ENCODE measurements at regions not wholly inside any gene's neighbourhood (a gene's known extent, or its start where the extent isn't known, plus 50 kb on each side); places are given as distances from the start of the nearest gene placed in this dataset.
A peak's percentile ranks its signal among the peaks of the same experiment; 100 is the strongest.

GRCh38 chr4:129350834-129351721 is 255.1 kb downstream of the C4orf33 start:
- peak; percentile 5 for DNase-seq

GRCh38 chr4:129352480-129352879 is 256.5 kb downstream of the C4orf33 start:
- no peak for DNase-seq

GRCh38 chr4:129353490-129353889 is 257.5 kb downstream of the C4orf33 start:
- no peak for DNase-seq

GRCh38 chr4:129355031-129355430 is 259.1 kb downstream of the C4orf33 start:
- peak; percentile 33 for DNase-seq

- peak; percentile 62 for DNase-seq
Observed at GRCh38 chr4:129355516-129355915, 259.6 kb downstream of the C4orf33 start.

GRCh38 chr4:129358571-129358970 is 262.6 kb downstream of the C4orf33 start:
- peak; percentile 67 for DNase-seq

GRCh38 chr4:129359461-129359860 is 263.5 kb downstream of the C4orf33 start:
- DNase-seq = no peak

- peak; percentile 72 for DNase-seq
Observed at GRCh38 chr4:129362691-129363274, 266.8 kb downstream of the C4orf33 start.

GRCh38 chr4:129364747-129365452 is 268.9 kb downstream of the C4orf33 start:
- DNase-seq = no peak

GRCh38 chr4:129369361-129370010 is 273.5 kb downstream of the C4orf33 start:
- DNase-seq = no peak

GRCh38 chr4:129371065-129371464 is 275.1 kb downstream of the C4orf33 start:
- no peak for DNase-seq

- DNase-seq = peak; percentile 41
Observed at GRCh38 chr4:129371926-129372325, 276.0 kb downstream of the C4orf33 start.

- peak; percentile 40 for DNase-seq
Observed at GRCh38 chr4:129377131-129377845, 281.3 kb downstream of the C4orf33 start.

- DNase-seq = no peak
Observed at GRCh38 chr4:129378364-129378763, 282.4 kb downstream of the C4orf33 start.

- DNase-seq = no peak
Observed at GRCh38 chr4:129379429-129379828, 283.5 kb downstream of the C4orf33 start.

GRCh38 chr4:129384974-129385373 is 289.0 kb downstream of the C4orf33 start:
- no peak for DNase-seq

GRCh38 chr4:129387666-129388065 is 291.7 kb downstream of the C4orf33 start:
- no peak for DNase-seq

- no peak for DNase-seq
Observed at GRCh38 chr4:129393976-129394375, 298.0 kb downstream of the C4orf33 start.

GRCh38 chr4:129394635-129395034 is 298.7 kb downstream of the C4orf33 start:
- DNase-seq = no peak

GRCh38 chr4:129403848-129404247 is 307.9 kb downstream of the C4orf33 start:
- no peak for DNase-seq

- DNase-seq = no peak
Observed at GRCh38 chr4:129410115-129410514, 314.2 kb downstream of the C4orf33 start.

GRCh38 chr4:129415004-129415403 is 319.1 kb downstream of the C4orf33 start:
- no peak for DNase-seq

Data from fibroblast of upper back skin (primary cell).